HG03175 (cell line): ENCODE measurements at regions not wholly inside any gene's neighbourhood (a gene's known extent, or its start where the extent isn't known, plus 50 kb on each side); places are given as distances from the start of the nearest gene placed in this dataset.

Experiments used
- ATAC-seq: cut with Tn5 transposase; IDR thresholded peaks from one replicate; pipeline ENCODE4 v1.9.1; 2021; ENCODE audit warnings: mild to moderate bottlenecking, moderate library complexity; ENCODE audit not compliant: unreplicated experiment

- no peak for ATAC-seq
Measured at GRCh38 chr6:126091466-126091865, 105.1 kb downstream of the TRMT11 start.

- no peak for ATAC-seq
Measured at GRCh38 chr6:126093108-126093507, 106.8 kb downstream of the TRMT11 start.

- ATAC-seq: no peak
Measured at GRCh38 chr6:126094411-126094810, 108.1 kb downstream of the TRMT11 start.

GRCh38 chr6:126100386-126100785 is 114.0 kb downstream of the TRMT11 start:
- ATAC-seq: no peak

GRCh38 chr6:126102358-126102757 is 116.0 kb downstream of the TRMT11 start:
- ATAC-seq: no peak

- ATAC-seq: no peak
Measured at GRCh38 chr6:126103993-126104392, 117.7 kb downstream of the TRMT11 start.

- ATAC-seq: no peak
Measured at GRCh38 chr6:126107475-126108166, 121.3 kb downstream of the TRMT11 start.

GRCh38 chr6:126110512-126111270 is 124.4 kb downstream of the TRMT11 start:
- ATAC-seq: no peak

- no peak for ATAC-seq
Measured at GRCh38 chr6:126111327-126111726, 125.0 kb downstream of the TRMT11 start.

GRCh38 chr6:126112171-126112632 is 125.9 kb downstream of the TRMT11 start:
- ATAC-seq: no peak

GRCh38 chr6:126113261-126113660 is 126.9 kb downstream of the TRMT11 start:
- ATAC-seq: no peak

GRCh38 chr6:126117251-126117650 is 130.9 kb downstream of the TRMT11 start:
- ATAC-seq: no peak

GRCh38 chr6:126118058-126118755 is 131.9 kb downstream of the TRMT11 start:
- no peak for ATAC-seq

GRCh38 chr6:126118936-126119335 is 132.6 kb downstream of the TRMT11 start:
- no peak for ATAC-seq

GRCh38 chr6:126123226-126123625 is 136.9 kb downstream of the TRMT11 start:
- ATAC-seq: no peak

GRCh38 chr6:126127659-126128058 is 141.3 kb downstream of the TRMT11 start:
- no peak for ATAC-seq

GRCh38 chr6:126131246-126131645 is 144.9 kb downstream of the TRMT11 start:
- no peak for ATAC-seq

- ATAC-seq: no peak
Measured at GRCh38 chr6:126133984-126134383, 147.6 kb downstream of the TRMT11 start.

- no peak for ATAC-seq
Measured at GRCh38 chr6:126134491-126134890, 148.2 kb downstream of the TRMT11 start.

GRCh38 chr6:126140015-126140414 is 153.7 kb downstream of the TRMT11 start:
- no peak for ATAC-seq

GRCh38 chr6:126143761-126144251 is 157.5 kb downstream of the TRMT11 start:
- no peak for ATAC-seq
